ENCODE measurements at regions not wholly inside any gene's neighbourhood (a gene's known extent, or its start where the extent isn't known, plus 50 kb on each side); places are given as distances from the start of the nearest gene placed in this dataset.

GRCh38 chr6:167416676-167417430, 92.0 kb downstream of the TTLL2 start (continued):
- no peak for TF ChIP-seq ZNF740 (CRISPR knock-in tag; IDR thresholded peaks at IDR 0.05)
- 0 out of 2 replicates have a peak, but pooled peaks have one; percentile 36 for TF ChIP-seq NCOA1 (CRISPR knock-in tag; IDR thresholded peaks at IDR 0.05)
- no peak for TF ChIP-seq HOXA9 (CRISPR knock-in tag; IDR thresholded peaks at IDR 0.05; ENCODE audit: borderline replicate concordance)
- no peak for TF ChIP-seq ZNF570 (CRISPR knock-in tag; IDR thresholded peaks at IDR 0.05; ENCODE audit: borderline replicate concordance)
- no peak for TF ChIP-seq ZNF441 (CRISPR knock-in tag; IDR thresholded peaks at IDR 0.05; ENCODE audit: borderline replicate concordance)
- TF ChIP-seq AGO2 (optimal IDR thresholded peaks at IDR 0.05; ENCODE audit: low read depth, low read length) = no peak
- peak in 1 of 2 experiments; percentile 27; a peak in 1 of 4 replicates for TF ChIP-seq POLR2A (IDR thresholded peaks at IDR 0.05; ENCODE audit: insufficient read depth in 1 of 2, low read depth in 2 of 2, low read length in 2 of 2)
- no peak for TF ChIP-seq ZNF598 (CRISPR knock-in tag; IDR thresholded peaks at IDR 0.05; ENCODE audit: borderline replicate concordance)

- ATAC-seq (no peak), FAIRE-seq (no peak), DNase-seq (ENCODE audit: low spot score) (no peak)
- Histone ChIP-seq H3K27ac (ENCODE audit: extremely low read length, insufficient read depth, low read length) (no peak overlapping the region), H3K4me2 (ENCODE audit: low read depth, low read length) (no peak overlapping the region), H3K9me3 (ENCODE audit: low read length) (no peaks in the 10 kb centered on the region), H2AFZ (ENCODE audit: low read length) (no peak overlapping the region), H3K79me2 (ENCODE audit: insufficient read depth, low read length) (peaks cover 2% of the 10 kb centered on the region), H3K9ac (ENCODE audit: insufficient read depth, low read depth, low read length) (no peak overlapping the region), H3K36me3 (replicated peaks in 1 of 2; ENCODE audit: control insufficient read depth in 1 of 2, insufficient read depth in 2 of 2, low read length in 2 of 2) (no peaks in the 10 kb centered on the region; a peak in 1 of 5 replicates), H3K4me1 (ENCODE audit: insufficient read depth, low read length) (peaks cover 57% of the 10 kb centered on the region), H4K20me1 (ENCODE audit: insufficient read depth, low read length) (no peaks in the 10 kb centered on the region), H3K27me3 (ENCODE audit: control insufficient read depth in 1 of 2, insufficient read depth in 2 of 2, low read length in 2 of 2) (peaks cover 0 to 8% of the 10 kb centered on the region in 2 experiments; a peak in 2 of 5 replicates), H3K4me3 (replicated peaks in 1 of 3; ENCODE audit: insufficient read depth in 1 of 3, low read depth in 2 of 3, low read length in 3 of 3) (no peak overlapping the region)
- intact Hi-C loops (cut with micrococcal nuclease; ENCODE audit: unreplicated experiment) (loop anchor here (1.0 to 2.0 kb wide), 2 partner anchors 8 to 21 kb away; no protein-coding TSS in a partner anchor), in situ Hi-C loops (cut with HindIII; ENCODE audit: extremely low pct_ligation_motif_present, low pct_unique_long_range_greater_than_20kb) (no loop called here)
- WGBS (ENCODE audit: low lambda C conversion rate) = 93% methylated on average over 12 of the region's 12 CpGs
- CTCF ChIA-PET (ENCODE audit: low intra/inter-chr PET ratio, low total read pairs) = no interaction called here
- no TSS peak for BruUV-seq (replicated peaks)
- POLR2A ChIA-PET = interaction anchor here (1.5 kb wide), 1 partner anchor 78 kb away, joined by 5 read pairs; no protein-coding TSS in a partner anchor
- no peak for TF ChIP-seq RNF2 (conservative IDR thresholded peaks at IDR 0.05; ENCODE audit: low read depth)
- TF ChIP-seq MBD4 (IDR thresholded peaks at IDR 0.05; ENCODE audit: borderline replicate concordance, low read length) = no peak
- TF ChIP-seq NONO (IDR thresholded peaks at IDR 0.05) = no peak
- TF ChIP-seq NONO (CRISPR knock-in tag; conservative IDR thresholded peaks at IDR 0.05) = 0 out of 2 replicates have a peak, but pooled peaks have one; percentile 26
- TF ChIP-seq PPARG (CRISPR knock-in tag; conservative IDR thresholded peaks at IDR 0.05) = no peak
- TF ChIP-seq ZNF275 (CRISPR knock-in tag; IDR thresholded peaks at IDR 0.05; ENCODE audit: borderline replicate concordance) = no peak
- TF ChIP-seq ZNF788 (CRISPR knock-in tag; IDR thresholded peaks at IDR 0.05; ENCODE audit: borderline replicate concordance) = no peak
- no peak for TF ChIP-seq RFXAP (CRISPR knock-in tag; IDR thresholded peaks at IDR 0.05; ENCODE audit: borderline replicate concordance)
- TF ChIP-seq STAT5B (CRISPR knock-in tag; IDR thresholded peaks at IDR 0.05) = no peak
- TF ChIP-seq ZNF124 (CRISPR knock-in tag; IDR thresholded peaks at IDR 0.05) = no peak
- TF ChIP-seq ZNF550 (CRISPR knock-in tag; IDR thresholded peaks at IDR 0.05; ENCODE audit: borderline replicate concordance) = no peak
- TF ChIP-seq ARID2 (CRISPR knock-in tag; IDR thresholded peaks at IDR 0.05; ENCODE audit: borderline replicate concordance) = no peak
- no peak for TF ChIP-seq CREM (IDR thresholded peaks at IDR 0.05)
- no peak for TF ChIP-seq CREM (CRISPR knock-in tag; IDR thresholded peaks at IDR 0.05)
- no peak for TF ChIP-seq KDM6A (CRISPR knock-in tag; IDR thresholded peaks at IDR 0.05; ENCODE audit: low read depth)
- TF ChIP-seq HMG20B (CRISPR knock-in tag; conservative IDR thresholded peaks at IDR 0.05) = no peak
- TF ChIP-seq ZNF484 (CRISPR knock-in tag; IDR thresholded peaks at IDR 0.05; ENCODE audit: borderline replicate concordance, low read depth) = no peak
- no peak for TF ChIP-seq ZNF33B (CRISPR knock-in tag; IDR thresholded peaks at IDR 0.05)
Measured at GRCh38 chr6:167420177-167420576, 95.3 kb downstream of the TTLL2 start.
